AG09309 (cell line): ENCODE measurements at regions not wholly inside any gene's neighbourhood (a gene's known extent, or its start where the extent isn't known, plus 50 kb on each side); places are given as distances from the start of the nearest gene placed in this dataset.
"Not testable (repeated sequence)": the region's sequence is repeated elsewhere in the genome, so short reads cannot be mapped to it uniquely, and the experiment has no call there.

Source experiments
- DNase-seq: peaks from one replicate; pipeline ENCODE4 v3.0.0-alpha.2; 2010; ENCODE audit warnings: low read depth
- H3K4me3 ChIP-seq: 2 replicates; pipeline ENCODE4 v1.5.1; 2011; ENCODE audit warnings: mild to moderate bottlenecking, low read depth, low read length, moderate library complexity; ENCODE audit not compliant: control insufficient read depth
- CTCF ChIP-seq: IDR thresholded peaks from 2 replicates; pipeline ENCODE4 v1.5.1; 2011; ENCODE audit warnings: mild to moderate bottlenecking, low read depth, low read length, inconsistent platforms; ENCODE audit not compliant: insufficient read depth, control insufficient read depth; ENCODE audit errors: missing control alignments

GRCh38 chr15:92728266-92728665 is 72.7 kb upstream of the FAM174B start:
- no peak for TF ChIP-seq CTCF
- no peak overlapping the region for H3K4me3 ChIP-seq
- no peak for DNase-seq

GRCh38 chr15:92733090-92733933 is 77.7 kb upstream of the FAM174B start:
- no peak for TF ChIP-seq CTCF
- no peak for DNase-seq
- no peak overlapping the region; the same call in 1 of the 2 replicates for H3K4me3 ChIP-seq

- no peak for TF ChIP-seq CTCF
- no peak for DNase-seq
- no peak overlapping the region; the same call in none of the 2 replicates for H3K4me3 ChIP-seq
Observed at GRCh38 chr15:92733934-92734521, 78.5 kb upstream of the FAM174B start.

- DNase-seq, H3K4me3 ChIP-seq: not testable (repeated sequence)
Observed at GRCh38 chr15:92739246-92739645, 83.7 kb upstream of the FAM174B start.

- no peak for DNase-seq
- no peak for TF ChIP-seq CTCF
- H3K4me3 ChIP-seq = no peak overlapping the region
Observed at GRCh38 chr15:92745845-92746271, 90.3 kb upstream of the FAM174B start.

GRCh38 chr15:92747047-92747446 is 91.5 kb upstream of the FAM174B start:
- H3K4me3 ChIP-seq = no peak overlapping the region
- no peak for TF ChIP-seq CTCF
- no peak for DNase-seq

- no peak for TF ChIP-seq CTCF
- no peak overlapping the region for H3K4me3 ChIP-seq
- no peak for DNase-seq
Observed at GRCh38 chr15:92749216-92749615, 93.6 kb upstream of the FAM174B start.
